HPDE6-E6E7 (cell line): ENCODE measurements at regions not wholly inside any gene's neighbourhood (a gene's known extent, or its start where the extent isn't known, plus 50 kb on each side); places are given as distances from the start of the nearest gene placed in this dataset.
"Not testable (repeated sequence)": the region's sequence is repeated elsewhere in the genome, so short reads cannot be mapped to it uniquely, and the experiment has no call there.

Experiments
- DNase-seq: peaks from one replicate; pipeline ENCODE4 v3.0.0; 2011; ENCODE audit warnings: missing footprints; ENCODE audit errors: extremely low spot score

GRCh38 chr17:77548967-77549366, 408.2 kb downstream of the SEC14L1 start:
- DNase-seq, result no peak

- DNase-seq, result no peak
These were observed 408.7 kb upstream of the TNRC6C start for GRCh38 chr17:77549726-77550366.

GRCh38 chr17:77553459-77554066, 404.9 kb upstream of the TNRC6C start:
- DNase-seq, result no peak

GRCh38 chr17:77555121-77555591, 403.3 kb upstream of the TNRC6C start:
- no peak for DNase-seq

- no peak for DNase-seq
These were observed 402.7 kb upstream of the TNRC6C start for GRCh38 chr17:77555741-77556291.

- no peak for DNase-seq
These were observed 402.0 kb upstream of the TNRC6C start for GRCh38 chr17:77556383-77557061.

- DNase-seq, result no peak
These were observed 399.5 kb upstream of the TNRC6C start for GRCh38 chr17:77558846-77559626.

GRCh38 chr17:77560381-77560780, 398.1 kb upstream of the TNRC6C start:
- no peak for DNase-seq

- no peak for DNase-seq
These were observed 397.7 kb upstream of the TNRC6C start for GRCh38 chr17:77560841-77561240.

- DNase-seq, result not testable (repeated sequence)
These were observed 396.1 kb upstream of the TNRC6C start for GRCh38 chr17:77562361-77562760.

- no peak for DNase-seq
These were observed 394.9 kb upstream of the TNRC6C start for GRCh38 chr17:77563439-77564102.

- no peak for DNase-seq
These were observed 394.1 kb upstream of the TNRC6C start for GRCh38 chr17:77564278-77564920.

- no peak for DNase-seq
These were observed 393.3 kb upstream of the TNRC6C start for GRCh38 chr17:77565166-77565565.

- DNase-seq, result no peak
These were observed 392.4 kb upstream of the TNRC6C start for GRCh38 chr17:77566151-77566550.

- DNase-seq, result no peak
These were observed 391.9 kb upstream of the TNRC6C start for GRCh38 chr17:77566566-77567138.

- DNase-seq, result no peak
These were observed 390.0 kb upstream of the TNRC6C start for GRCh38 chr17:77568540-77568939.

GRCh38 chr17:77569846-77570564, 388.5 kb upstream of the TNRC6C start:
- DNase-seq, result no peak

- no peak for DNase-seq
These were observed 388.0 kb upstream of the TNRC6C start for GRCh38 chr17:77570565-77570898.

- no peak for DNase-seq
These were observed 387.1 kb upstream of the TNRC6C start for GRCh38 chr17:77571155-77571981.
